GM19372 (cell line): ENCODE measurements at regions not wholly inside any gene's neighbourhood (a gene's known extent, or its start where the extent isn't known, plus 50 kb on each side); places are given as distances from the start of the nearest gene placed in this dataset.
"Not testable (repeated sequence)": the region's sequence is repeated elsewhere in the genome, so short reads cannot be mapped to it uniquely, and the experiment has no call there.

Experiments
- ATAC-seq: cut with Tn5 transposase; IDR thresholded peaks from one replicate; pipeline ENCODE4 v1.9.1; 2021; ENCODE audit warnings: mild to moderate bottlenecking, low read depth, moderate library complexity; ENCODE audit not compliant: unreplicated experiment

DNA sequence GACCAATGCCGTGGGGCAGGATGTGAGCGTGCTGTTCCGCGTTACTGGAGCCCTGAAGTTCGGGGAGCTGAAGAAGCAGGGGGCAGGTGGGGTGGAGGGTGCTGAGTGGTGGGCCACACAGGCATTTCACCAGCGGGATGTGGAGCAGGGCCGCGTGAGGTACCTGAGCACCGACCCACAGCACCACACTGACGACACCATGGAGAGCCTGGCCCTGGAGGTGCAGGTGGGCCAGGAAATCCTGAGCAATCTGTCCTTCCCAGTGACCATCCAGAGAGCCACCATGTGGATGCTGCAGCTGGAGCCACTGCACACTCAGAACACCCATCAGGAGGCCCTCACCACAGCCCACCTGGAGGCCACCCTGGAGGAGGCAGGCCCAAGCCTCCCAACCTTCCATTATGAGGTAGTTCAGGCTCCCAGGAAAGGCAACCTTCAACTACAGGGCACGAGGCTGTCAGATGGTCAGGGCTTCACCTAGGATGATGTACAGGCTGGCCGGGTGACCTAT, 179.6 kb downstream of the TBC1D2B start:
- no peak for ATAC-seq

DNA sequence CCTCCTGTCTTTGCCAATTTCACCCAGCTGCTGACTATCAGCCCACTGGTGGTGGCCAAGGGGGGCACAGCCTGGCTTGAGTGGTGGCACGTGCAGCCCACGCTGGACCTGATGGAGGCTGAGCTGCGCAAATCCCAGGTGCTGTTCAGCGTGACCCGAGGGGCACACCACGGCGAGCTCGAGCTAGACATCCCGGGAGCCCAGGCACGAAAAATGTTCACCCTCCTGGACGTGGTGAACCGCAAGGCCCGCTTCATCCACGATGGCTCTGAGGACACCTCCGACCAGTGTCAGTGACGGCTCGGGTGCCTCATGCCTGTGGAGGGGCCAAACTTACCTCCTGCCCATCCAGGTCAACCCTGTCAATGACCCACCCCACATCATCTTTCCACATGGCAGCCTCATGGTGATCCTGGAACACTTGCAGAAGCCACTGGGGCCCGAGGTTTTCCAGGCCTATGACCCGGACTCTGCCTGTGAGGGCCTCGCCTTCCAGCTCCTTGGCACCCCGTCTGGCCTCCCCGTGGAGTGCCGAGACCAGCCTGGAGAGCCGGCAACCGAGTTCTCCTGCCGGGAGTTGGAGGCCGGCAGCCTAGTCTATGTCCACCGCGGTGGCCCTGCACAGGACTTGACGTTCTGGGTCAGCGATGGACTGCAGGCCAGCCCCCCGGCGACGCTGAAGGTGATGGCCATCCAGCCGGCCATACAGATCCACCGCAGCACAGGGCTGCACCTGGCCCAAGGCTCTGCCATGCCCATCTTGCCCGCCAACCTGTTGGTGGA, 180.2 kb downstream of the TBC1D2B start:
- ATAC-seq = not testable (repeated sequence)

DNA sequence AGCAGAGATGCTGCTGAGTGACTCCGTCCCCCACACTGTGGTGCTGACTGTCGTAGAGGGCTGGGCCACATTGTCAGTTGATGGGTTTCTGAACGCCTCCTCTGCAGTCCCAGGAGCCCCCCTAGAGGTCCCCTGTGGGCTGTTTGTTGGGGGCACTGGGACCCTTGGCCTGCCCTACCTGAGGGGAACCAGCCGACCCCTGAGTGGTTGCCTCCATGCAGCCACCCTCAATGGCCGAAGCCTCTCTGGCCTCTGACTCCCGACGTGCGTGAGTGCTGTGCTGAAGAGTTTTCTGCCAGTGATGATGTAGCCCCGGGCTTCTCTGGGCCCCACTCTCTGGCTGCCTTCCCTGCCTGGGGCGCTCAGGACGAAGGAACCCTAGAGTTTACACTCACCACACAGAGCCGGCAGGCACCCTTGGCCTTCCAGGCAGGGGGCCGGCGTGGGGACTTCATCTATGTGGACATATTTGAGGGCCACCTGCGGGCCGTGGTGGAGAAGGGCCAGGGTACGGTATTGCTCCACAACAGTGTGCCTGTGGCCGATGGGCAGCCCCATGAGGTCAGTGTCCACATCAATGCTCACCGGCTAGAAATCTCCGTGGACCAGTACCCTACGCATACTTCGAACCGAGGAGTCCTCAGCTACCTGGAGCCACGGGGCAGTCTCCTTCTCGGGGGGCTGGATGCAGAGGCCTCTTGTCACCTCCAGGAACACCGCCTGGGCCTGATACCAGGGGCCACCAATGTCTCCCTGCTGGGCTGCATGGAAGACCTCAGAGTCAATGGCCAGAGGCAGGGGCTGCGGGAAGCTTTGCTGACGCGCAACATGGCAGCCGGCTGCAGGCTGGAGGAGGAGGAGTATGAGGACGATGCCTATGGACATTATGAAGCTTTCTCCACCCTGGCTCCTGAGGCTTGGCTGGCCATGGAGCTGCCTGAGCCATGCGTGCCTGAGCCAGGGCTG, 181.1 kb downstream of the TBC1D2B start:
- ATAC-seq = not testable (repeated sequence)

DNA sequence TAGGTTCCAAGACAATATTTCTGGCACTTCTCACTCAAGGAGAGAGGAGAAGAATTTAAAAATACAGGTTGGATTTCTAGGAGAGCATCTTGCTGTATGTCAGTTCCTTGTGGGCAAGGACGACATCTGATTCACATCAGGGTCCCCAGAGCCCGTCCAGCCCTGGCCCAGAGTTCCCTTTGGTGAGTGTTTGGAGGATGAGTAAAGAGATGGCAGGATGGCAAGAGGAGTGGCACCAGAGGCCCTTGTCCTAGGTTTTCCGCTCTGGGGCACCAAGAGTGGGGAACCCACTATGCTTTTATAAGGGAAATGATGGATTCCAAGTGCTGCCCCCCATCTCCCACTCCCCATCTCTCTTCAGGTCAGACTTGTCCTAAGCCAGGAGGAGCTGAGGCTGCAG, 181.8 kb downstream of the TBC1D2B start:
- no peak for ATAC-seq

DNA sequence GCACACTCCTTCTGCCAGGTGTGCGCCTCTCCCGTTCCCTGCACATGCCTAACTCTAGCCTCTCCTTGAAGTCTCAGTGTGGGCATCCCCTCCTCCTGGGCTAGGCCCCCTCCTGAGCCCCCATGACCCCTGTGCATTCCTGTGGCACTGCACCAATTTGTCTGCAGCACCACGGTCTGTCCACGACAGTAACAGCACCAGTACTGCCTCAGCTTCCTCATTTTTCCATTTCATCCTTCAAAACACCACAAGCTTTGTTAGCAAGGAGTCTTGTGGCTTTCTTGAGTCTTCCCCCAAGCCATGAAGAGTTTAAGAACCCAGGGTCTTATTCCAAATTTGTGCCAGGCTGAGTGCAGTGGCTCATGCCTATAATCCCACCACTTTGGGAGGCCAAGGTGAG, 182.4 kb downstream of the TBC1D2B start:
- not testable (repeated sequence) for ATAC-seq

DNA sequence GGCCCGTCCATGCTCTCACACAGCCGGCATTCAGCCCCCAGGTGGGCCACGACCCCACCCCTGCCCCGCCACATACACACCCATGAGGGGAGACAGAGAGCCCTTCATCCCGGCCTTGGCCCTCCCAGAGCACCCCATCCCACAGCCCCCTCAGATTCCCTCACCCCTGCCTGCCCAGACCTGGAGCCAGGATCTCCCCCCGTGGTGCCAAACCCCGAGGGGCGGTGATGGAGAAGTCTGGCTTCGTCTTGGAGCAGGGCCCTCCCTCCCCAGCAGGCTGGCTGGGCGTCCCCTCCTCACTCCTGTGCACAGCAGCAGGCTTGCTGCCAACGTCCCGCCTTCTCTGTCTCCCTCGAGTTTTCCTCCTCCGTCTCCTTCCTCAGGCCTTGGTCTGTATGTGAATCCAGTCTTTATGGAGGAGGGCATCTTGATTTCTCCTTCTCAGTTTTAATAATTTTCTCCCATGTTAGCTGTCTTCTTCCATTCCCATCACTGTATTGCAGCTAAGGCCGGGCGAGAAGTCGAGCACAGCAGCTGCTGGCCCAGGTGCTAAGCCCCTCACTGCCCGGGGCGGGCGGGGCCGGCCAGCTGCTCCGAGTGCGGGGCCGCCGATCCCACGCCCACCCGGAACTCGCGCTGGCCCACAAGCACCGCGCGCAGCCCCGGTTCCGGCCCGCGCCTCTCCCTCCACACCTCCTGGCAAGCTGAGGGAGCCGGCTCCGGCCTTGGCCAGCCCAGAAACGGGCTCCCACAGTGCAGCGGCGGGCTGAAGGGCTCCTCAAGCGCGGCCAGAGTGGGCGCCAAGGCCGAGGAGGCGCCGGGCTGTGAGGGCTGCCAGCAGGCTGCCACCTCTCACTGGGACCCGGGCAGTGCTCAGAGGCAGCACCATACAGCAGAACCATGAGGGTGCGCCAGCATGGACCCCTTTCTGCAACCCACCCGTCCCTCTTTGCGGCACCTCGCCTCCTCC, 183.6 kb downstream of the TBC1D2B start:
- ATAC-seq = not testable (repeated sequence)

DNA sequence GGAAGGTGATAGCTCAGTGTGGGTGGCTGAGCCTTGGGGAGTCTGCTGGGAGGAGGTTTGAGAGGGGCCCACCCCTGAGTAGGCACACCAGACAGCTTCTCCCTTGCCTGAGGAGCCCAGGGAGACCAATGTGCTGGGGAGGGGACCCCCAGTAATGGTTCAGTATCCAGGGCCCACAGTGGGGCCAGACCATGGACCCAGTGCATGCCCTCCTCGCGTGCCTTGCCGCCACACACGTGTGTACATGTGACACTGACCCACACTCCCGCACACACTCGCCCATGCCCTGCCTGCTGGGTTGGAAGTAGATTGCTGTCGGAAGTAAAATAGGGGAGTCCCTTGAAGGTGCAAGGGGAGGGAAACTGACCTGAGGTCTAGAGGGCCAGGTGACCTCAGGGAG, 184.3 kb downstream of the TBC1D2B start:
- not testable (repeated sequence) for ATAC-seq

DNA sequence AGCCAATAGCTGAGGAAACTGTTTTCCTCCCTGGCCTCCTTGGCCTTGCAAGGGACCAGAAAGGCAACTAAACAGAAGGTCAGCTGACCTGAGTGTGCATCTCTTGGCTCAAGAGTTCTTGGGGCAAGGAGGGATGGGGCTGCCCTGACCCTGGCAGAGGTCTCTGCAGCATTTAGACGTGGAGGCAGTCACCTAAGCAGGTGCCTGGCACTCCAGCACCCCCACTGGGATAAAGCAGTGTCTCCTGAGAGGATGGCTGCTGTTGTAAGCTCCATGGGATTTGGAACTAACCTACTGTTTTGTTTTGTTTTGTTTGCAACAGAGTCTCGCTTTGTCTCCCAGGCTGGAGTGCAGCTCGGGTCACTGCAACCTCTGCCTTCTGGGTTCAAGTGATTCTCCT, 185.2 kb downstream of the TBC1D2B start:
- no peak for ATAC-seq

DNA sequence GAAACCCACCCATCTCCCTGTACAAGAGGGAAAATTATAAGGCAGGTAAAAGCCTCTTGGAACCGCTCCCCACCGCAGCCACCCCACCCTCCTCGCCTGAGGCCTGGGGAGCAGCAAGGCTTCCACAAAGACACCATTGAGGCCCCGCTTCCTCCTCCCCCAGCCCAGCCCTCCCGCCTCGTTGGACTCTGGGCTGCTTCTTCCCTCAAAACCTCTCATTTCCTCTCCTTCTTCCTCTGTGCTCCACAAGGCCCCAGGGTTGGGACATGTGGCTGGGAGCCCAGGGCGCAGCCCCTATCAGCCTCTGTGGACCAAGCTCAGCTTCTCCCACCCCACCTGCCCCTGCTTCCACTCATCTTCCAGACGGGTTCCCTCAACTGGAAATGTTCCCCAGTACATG, 185.6 kb downstream of the TBC1D2B start:
- not testable (repeated sequence) for ATAC-seq

DNA sequence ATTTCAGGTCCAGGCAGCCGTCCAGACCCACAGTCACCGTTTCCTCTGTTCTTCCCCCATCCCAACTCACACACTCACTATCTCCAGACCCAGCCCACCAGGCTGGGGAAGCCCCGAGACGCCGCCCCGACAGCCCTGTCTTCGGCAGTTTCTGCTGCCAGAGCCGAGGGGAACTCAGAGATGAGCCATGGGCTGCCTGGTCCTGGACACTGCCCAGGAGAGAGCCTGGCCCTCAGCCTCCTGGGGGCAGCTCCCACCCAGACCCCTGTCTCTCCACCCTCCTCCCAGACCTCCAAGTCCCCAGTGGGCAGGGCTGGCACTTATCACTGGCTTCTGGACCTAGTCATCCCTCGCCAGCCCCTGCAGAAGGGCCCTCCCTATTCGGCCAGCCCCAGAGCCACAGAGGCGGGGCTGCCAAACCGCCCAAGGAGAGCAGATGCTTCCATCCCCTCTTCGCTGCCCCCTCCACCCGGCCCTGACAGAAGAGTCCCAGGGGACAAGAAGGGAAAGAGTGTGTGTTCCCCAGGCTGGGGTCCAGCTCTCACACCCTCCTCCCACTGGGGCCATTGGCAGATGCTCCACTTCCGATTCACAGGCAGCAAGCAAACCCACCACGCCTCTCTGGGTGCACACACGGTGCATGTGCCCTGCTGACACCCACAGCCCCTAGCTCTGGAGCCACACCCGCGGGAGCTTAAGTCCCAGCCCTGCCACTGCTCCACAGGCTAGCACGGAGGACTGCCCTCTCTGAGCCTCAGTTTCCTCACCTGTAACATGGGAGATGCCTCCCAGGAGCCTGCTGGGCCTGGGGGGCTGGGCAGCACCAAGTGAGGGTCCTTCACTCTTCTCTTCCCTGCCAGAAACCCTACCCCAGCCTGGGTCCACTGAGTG, 186.4 kb downstream of the TBC1D2B start:
- ATAC-seq = not testable (repeated sequence)

DNA sequence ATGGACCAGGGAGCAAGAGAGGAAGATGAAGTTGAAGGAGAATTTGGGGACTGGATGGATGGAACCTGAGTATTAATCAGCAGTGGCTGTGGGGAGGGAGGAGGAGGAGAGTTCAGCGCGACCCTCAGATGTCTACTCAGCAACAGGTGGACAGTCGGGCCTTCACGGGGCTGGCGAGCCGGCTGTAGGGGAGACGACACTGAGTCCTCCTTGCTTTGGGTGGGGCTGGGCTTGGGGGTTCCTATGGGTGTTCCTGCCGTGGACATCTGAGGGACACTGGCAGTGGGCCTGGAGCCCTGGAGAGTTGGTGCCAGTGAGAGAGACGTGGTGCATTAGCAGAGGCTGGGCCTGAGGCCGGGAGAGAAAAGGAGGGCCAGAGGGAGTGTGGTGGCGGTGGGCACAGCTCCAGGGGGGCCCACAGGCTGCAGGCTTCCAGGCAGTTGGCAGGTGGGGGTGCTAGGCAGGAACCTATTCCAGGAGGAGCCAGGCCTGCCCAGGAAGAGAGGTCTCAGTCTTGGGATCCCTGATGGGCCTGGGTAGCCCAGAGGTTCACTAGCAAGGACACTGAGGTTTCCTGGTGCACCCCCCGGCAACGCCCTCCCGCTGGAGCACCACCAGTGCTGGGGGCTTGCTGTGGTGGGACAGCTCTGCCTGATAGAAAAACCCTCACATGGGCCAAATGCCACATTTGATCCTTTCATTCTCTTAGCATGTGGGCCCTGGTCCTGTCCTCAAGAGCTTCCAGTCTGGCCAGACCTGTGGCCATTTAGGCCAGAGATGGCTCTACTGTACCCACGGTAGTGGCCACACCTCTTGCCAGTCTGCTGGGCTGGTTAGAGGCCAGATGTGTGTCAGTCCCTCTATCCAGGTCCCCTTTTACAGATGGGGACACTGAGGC, 187.4 kb downstream of the TBC1D2B start:
- ATAC-seq = not testable (repeated sequence)

DNA sequence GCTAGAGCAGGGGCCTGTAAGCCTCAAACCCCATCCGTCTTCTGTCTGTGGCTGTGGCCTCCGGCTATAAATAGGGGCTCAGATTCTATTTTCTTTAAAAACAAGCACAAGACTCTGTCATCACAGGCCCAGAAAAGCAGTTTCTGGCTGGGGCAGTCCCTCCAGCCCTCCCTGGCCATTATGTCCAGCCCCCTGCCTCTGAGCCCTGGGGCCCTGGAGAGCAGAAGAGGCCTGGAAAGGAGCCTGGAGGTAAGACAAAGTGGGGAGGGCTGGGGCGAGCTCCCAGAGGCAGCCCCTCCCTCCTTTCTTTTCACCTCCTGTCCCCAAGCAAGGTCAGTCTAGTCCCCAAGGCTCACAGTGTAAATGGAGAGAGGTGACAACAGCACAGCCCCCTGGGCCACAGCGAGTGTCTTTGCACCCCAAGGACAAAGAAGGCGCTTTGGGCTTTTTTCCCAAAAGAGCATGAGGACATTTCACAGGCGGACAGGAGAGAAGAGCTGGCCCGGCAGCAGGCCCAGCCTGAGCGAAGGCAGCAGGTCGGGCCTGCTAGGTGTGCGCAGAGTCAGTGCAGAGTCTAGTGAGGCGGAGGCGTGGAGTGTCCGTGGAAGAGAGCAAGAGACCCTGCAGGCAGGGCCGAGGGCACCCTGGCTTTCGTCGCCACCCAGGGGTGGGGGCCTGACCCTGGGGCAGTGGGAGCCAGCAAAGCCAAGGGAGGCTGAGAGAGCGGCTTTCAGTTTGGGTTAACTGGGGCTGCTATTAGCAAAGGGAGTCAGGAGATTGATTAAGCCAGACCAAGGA, 188.3 kb downstream of the TBC1D2B start:
- ATAC-seq = no peak

DNA sequence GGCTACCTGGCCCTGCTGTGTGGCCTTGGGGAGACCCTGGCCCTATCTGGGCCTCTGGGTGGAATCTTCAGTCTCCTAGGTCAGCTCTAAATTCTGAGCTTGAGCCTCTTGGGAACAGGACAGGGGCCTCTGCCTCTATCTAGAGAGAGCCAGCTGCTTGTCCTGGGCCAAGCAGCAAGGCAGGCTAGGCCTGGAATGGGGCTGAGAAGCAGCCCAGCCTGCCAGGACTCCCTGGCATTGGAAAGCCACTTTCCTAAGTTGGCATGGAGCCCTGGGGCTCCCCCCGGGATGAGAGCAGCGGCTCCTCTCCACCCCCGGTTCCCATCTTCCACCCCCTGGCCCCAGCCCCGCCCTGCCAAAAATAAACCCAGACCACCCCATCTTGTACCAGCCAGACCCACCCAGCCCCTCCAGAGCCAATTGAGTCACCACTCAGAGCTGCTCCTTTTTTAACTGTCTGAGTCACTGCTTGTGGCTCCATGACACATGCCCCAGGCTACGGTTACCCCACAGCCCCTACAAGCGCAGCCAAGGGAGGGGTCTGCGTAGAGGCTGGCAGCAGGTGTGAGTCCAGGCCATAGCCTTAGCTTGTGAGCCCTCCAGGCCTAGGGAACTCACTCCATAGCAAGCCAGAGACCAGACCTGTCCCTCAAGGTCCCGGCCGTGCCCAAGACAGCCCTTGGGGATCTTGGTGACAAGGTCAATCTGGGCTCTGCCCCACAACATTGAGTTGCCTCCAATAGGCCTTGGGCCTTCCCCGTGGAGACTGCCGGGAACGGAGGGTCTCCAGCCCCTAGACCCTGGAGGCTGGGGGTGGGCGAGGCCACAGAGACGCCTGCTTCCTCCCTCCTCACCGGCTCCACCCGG, 189.7 kb downstream of the TBC1D2B start:
- ATAC-seq = not testable (repeated sequence)

DNA sequence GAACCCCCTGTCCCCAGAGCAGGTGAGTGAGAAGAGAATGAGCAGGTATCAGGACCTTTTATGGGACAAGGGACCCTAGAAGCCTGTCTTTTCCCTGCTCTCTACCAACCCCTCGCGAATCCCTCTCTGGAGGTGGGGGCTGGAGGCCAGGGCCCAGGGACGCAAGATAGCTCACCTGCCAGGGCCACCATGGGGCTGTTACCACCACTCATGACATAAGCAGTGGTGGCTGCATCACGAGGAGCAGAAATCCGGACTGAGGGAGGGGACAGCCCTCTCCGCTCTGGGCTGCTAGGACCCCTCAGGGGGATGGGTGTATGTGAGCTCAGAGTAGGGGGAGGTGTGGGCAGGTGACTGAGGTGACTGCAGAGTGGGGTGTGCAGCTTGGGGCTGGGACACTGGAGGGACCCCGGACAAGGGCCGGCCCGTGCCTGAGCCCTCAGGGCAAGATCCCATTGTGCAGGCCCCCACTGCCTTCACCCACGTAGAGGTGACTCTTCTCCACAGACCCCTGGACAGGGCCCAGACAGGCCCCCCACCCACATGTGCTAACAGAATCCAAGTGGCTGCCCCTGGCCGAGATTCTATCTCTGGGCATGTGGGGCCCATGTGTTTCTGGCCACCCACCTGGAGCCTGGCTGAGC, 190.6 kb downstream of the TBC1D2B start:
- ATAC-seq = no peak

DNA sequence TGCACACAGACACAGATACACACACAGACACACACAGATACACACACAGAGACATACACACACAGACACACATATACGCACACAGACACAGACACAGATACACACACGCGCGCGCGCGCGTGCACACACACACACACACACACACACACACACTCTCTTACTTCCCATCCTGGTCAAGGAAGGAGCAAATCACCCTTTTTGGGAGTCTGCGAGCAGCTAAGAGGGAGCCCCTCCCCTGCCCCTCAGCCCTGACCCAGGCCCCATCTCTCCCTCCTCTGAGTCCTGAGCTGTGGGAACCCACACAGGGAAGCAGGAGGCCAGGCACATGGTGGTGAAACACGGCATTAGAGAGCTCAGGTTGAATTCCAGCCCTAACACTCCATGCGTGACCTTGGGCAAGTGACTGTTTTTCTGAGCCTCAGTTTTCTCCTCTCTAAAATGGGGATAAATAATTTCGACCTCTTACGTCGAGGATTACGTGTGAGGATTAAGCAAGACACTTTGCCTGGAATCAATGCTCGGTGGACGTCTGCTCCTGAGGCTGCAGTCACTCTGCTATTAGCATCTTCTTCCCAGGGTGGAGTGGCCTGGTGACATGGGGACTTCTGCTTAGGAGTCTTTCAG, 191.5 kb downstream of the TBC1D2B start:
- ATAC-seq = not testable (repeated sequence)
